ENCODE measurements at regions not wholly inside any gene's neighbourhood (a gene's known extent, or its start where the extent isn't known, plus 50 kb on each side); places are given as distances from the start of the nearest gene placed in this dataset.

GRCh38 chr1:38394303-38394702 lies 347.7 kb upstream of the POU3F1 start:
- DNase-seq (ENCODE audit: low read depth), result no peak

GRCh38 chr1:38392861-38393260 lies 346.3 kb upstream of the POU3F1 start:
- no peak for DNase-seq (ENCODE audit: low read depth)

GRCh38 chr1:38381256-38381655 lies 334.7 kb upstream of the POU3F1 start:
- DNase-seq (ENCODE audit: low read depth), result no peak

GRCh38 chr1:38376577-38376976 lies 330.0 kb upstream of the POU3F1 start:
- DNase-seq (ENCODE audit: low read depth), result no peak

- no peak for DNase-seq (ENCODE audit: low read depth)
These were observed 328.4 kb upstream of the POU3F1 start for GRCh38 chr1:38375035-38375434.

GRCh38 chr1:38371505-38371844 lies 324.9 kb upstream of the POU3F1 start:
- no peak for DNase-seq (ENCODE audit: low read depth)

- no peak for DNase-seq (ENCODE audit: low read depth)
These were observed 324.3 kb upstream of the POU3F1 start for GRCh38 chr1:38370716-38371504.

- no peak for DNase-seq (ENCODE audit: low read depth)
These were observed 318.6 kb upstream of the POU3F1 start for GRCh38 chr1:38365242-38365641.

- no peak for DNase-seq (ENCODE audit: low read depth)
These were observed 315.0 kb upstream of the POU3F1 start for GRCh38 chr1:38361566-38361965.

GRCh38 chr1:38360807-38361206 lies 314.2 kb upstream of the POU3F1 start:
- no peak for DNase-seq (ENCODE audit: low read depth)

- no peak for DNase-seq (ENCODE audit: low read depth)
These were observed 307.4 kb upstream of the POU3F1 start for GRCh38 chr1:38353956-38354355.

GRCh38 chr1:38352869-38353268 lies 306.3 kb upstream of the POU3F1 start:
- no peak for DNase-seq (ENCODE audit: low read depth)

GRCh38 chr1:38347446-38348175 lies 301.0 kb upstream of the POU3F1 start:
- DNase-seq (ENCODE audit: low read depth), result no peak

GRCh38 chr1:38344716-38345115 lies 298.1 kb upstream of the POU3F1 start:
- DNase-seq (ENCODE audit: low read depth), result no peak

GRCh38 chr1:38341694-38342093 lies 295.1 kb upstream of the POU3F1 start:
- no peak for DNase-seq (ENCODE audit: low read depth)

GRCh38 chr1:38340409-38340808 lies 293.8 kb upstream of the POU3F1 start:
- no peak for DNase-seq (ENCODE audit: low read depth)

GRCh38 chr1:38337711-38338110 lies 291.1 kb upstream of the POU3F1 start:
- no peak for DNase-seq (ENCODE audit: low read depth)

- DNase-seq (ENCODE audit: low read depth), result no peak
These were observed 290.4 kb upstream of the POU3F1 start for GRCh38 chr1:38336961-38337360.

GRCh38 chr1:38336301-38336923 lies 289.8 kb upstream of the POU3F1 start:
- no peak for DNase-seq (ENCODE audit: low read depth)

- no peak for DNase-seq (ENCODE audit: low read depth)
These were observed 288.5 kb upstream of the POU3F1 start for GRCh38 chr1:38334930-38335592.

GRCh38 chr1:38332649-38333310 lies 286.2 kb upstream of the POU3F1 start:
- DNase-seq (ENCODE audit: low read depth), result no peak

Measured in activated T-cell treated with anti-CD3 and anti-CD28 coated beads for 1 hour (primary cell).